Myocyte (in vitro differentiated cells): ENCODE measurements at regions not wholly inside any gene's neighbourhood (a gene's known extent, or its start where the extent isn't known, plus 50 kb on each side); places are given as distances from the start of the nearest gene placed in this dataset.
"Not testable (repeated sequence)": the region's sequence is repeated elsewhere in the genome, so short reads cannot be mapped to it uniquely, and the experiment has no call there.

Experiments used
- DNase-seq: peaks from one replicate; pipeline ENCODE4 v3.0.0-alpha.2; 2012; ENCODE audit warnings: low read depth

GRCh38 chr6:56839533-56840183, 115.2 kb upstream of the BEND6 start:
- no peak for DNase-seq

GRCh38 chr6:56838965-56839364, 115.9 kb upstream of the BEND6 start:
- no peak for DNase-seq

GRCh38 chr6:56838016-56838555, 116.8 kb upstream of the BEND6 start:
- DNase-seq: no peak

DNA sequence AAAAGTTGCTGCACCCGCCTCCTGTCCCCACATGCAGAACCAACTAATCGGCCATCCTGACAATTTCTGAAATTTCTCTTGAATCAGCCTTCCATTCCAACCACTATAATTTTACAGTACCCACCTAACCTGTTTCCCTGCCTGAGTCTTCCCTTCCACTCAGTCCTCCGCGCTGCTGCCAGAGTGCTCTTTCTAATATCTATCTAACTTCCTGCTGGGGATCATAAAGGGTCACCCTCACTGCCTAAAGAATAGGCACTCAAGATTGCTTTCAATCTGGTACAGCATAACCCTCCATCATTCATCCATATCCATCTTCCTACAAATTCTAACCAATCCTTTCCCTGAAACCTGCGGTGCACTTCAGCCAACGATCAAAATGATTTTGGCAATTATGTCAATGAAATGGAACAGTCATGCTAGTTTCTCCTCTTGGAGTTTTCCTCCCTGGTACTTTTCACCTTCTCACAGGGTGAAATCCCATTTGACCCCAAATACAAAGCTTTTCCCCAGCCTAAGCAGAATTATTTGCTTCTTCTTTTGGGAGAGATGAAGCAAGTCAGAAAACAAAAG, 117.5 kb upstream of the BEND6 start:
- no peak for DNase-seq

DNA sequence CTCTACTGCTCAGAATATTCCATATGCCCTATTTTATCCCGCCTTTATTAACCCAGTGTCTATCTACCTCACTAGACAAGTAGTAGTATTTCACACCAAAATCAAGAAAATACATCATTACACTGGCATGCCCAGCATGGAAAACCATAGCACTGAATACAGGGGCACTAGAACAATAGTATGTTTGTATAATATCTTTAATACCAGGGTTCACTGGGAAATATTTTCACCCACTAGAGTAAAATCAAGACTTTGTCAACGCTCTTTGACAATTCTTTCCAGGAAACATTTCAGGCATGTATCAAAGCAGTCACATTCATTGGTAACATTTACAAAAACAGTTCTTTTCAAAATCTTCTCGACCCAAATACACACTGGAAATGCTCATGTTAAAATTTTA, 119.3 kb upstream of the BEND6 start:
- DNase-seq: no peak

- DNase-seq: no peak
Measured at GRCh38 chr6:56833873-56834272, 121.0 kb upstream of the BEND6 start.

DNA sequence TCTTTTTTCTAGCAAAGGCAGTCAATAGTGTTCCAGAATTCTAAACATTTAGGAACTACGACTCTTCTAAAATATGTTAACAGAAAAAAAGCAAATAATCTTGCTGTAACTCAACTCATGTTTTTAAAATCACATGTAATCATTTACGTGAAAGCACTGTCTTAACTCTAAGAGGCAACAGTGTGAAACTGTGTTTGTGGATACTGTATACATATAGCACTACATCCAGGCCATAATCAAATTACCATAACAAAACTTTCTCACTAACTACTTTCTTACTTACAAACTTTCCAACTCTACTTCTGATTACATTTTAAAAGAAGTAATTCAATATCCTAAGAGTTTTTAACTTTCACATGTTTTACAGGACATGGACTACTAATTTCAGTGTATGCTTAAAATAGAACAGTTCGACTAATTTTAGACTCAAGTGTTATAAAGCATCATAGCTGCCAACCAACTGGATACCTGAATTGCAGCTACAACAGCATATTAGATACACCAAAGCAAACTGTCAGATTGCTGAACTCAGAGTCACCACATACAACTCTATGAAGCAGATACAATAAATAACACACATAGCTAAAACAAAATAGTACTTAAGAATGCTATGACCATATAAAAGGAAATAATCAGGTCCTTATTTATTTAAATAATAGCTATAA, 121.6 kb upstream of the BEND6 start:
- peak; percentile 46 for DNase-seq

DNA sequence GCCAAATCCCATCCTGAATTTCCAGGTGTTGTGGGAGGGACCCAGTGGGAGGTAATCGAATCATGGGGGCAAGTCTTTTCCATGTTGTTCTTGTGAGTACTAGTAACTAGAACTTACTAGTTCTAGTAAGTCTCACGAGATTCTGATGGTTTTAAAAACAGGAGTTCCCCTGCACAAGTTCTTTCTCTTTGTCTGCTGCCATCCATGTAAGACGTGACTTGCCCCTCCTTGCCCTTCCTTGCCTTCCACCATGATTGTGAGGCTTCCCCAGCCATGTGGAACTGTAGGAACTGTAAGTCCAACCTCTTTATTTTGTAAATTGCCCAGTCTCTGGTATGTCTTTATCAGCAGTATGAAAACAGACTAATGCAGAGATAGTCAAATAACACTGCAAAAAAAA, 122.7 kb upstream of the BEND6 start:
- no peak for DNase-seq

DNA sequence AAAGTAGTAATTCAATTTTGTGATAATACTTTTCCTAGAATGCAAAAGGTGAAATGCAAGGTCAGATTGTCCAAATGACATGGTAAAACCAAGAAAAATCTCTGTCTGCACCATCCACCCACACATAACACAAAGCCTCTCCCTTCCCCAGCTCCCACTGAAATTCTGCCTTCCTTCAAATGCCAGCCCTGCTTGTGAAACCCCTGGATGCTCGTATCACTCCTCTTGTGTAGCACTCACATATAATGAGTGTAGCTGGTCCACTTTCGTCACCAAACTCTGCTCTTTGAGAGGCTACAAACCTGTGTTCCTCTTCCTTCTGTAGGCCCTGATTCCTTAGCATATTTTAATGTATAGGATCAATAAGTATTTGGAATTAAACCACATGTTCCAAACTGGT, 123.6 kb upstream of the BEND6 start:
- DNase-seq: no peak

DNA sequence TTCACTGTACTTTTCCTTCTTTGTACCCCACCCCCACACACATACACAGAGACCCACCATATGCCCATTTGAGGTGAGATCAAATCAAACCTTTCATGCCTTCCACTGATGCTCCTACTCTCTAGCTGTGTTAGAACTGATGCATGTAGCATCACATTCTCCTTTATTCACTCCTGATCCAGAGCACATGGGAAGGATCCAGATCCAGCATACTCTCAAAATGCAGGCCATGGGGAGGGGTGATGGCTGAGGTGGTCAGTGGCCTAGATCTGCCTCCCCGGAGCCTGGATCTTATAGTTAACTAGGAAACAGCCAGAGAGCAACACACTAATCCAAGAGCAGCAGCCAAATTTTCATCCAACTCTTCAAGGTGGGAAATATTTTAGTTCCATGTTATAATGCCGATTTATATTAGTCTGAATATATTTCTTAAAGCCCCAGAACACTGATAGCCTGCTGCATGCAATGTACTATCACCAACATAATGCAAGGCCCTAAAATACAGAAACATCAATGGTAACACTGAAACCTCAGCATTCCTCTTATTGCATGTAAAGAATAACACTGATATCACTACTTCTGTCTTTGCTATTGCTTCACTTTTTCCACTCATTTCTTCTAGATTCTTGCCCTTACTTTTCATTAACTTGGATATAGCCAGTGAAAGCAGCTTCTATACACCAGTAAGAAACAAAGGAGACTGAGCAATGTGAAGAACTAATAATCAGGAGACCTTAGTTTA, 126.8 kb upstream of the BEND6 start:
- DNase-seq: no peak

- not testable (repeated sequence) for DNase-seq
Measured at GRCh38 chr6:56824431-56824830, 130.5 kb upstream of the BEND6 start.

DNA sequence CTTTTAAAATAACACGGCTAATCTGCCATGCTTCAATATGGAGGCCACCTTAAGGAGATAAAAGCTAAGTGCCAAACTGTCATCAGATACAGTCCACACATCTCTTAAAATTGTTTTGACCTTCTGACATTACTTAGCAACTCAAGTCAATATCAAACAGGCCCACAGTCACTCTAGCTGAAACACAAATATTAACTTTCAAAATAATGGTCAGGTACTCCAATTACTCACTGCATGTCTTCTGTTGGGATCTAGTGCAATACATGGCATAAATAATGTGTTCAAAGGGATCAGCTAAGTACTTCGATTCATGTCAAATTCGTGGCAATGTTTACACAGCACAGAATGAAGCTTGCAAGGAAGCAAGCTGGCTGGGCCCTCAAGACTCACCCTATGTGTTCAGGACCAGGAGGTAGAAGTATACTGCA, 133.9 kb upstream of the BEND6 start:
- no peak for DNase-seq

- DNase-seq: no peak
Measured at GRCh38 chr6:56820060-56820459, 134.8 kb upstream of the BEND6 start.

- no peak for DNase-seq
Measured at GRCh38 chr6:56819604-56820003, 135.3 kb upstream of the BEND6 start.

DNA sequence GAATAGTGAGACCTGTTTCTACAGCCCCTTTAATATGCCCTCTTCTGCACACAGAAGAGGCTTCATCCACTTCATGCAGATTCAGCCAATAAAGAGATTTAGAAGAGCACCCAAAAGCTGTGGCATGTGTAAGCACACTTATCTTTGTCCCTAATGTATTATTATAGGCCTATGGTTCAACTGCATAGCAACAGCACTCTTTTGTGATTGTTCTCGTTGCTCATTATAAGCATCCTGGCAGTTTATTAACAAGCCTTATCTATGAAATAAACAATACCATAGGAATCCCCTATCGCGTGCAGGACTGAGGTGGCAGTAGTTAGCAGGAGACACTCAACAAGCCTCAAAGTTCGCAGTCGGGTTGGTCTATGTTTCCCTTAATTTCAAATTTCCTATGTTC, 138.5 kb upstream of the BEND6 start:
- DNase-seq: no peak

DNA sequence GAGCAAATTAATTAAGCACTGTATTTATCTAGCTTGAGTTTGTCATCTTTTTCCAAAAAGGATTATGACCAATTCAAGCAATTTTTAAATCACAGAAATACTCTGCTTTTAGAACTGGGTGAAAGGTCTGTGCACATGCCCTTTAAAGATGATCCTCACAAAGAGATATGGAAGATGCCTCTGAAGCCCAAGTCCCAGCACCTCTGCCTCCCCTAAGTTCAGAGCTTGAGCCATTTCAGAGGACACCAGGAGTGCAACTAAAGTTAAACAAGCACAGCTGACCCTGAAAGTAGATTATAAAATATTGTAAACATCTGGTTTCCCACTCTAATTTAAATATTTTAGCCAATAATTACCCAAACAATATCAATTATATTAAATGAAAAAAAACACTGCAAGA, 139.5 kb upstream of the BEND6 start:
- DNase-seq: no peak

DNA sequence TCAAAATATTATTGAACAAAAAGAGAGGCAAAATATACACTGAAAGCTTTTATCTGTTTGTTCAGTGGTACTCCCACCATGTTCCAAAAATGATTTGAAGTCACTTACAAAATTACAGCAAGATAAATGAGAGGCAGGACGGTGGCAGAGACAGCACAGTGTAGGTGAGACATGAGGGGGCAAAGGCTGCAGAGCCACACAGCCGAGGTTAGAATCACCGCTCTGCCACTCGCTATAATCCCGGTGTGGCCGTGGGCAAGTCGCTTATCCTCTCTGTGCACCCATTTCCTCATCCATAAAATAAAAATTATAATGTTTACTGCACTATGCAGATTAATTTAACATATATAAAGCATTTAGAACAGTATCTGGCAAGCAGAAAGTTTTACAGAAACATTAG, 140.1 kb upstream of the BEND6 start:
- DNase-seq: no peak

- peak; percentile 52 for DNase-seq
Measured at GRCh38 chr6:56814308-56814707, 140.6 kb upstream of the BEND6 start.

DNA sequence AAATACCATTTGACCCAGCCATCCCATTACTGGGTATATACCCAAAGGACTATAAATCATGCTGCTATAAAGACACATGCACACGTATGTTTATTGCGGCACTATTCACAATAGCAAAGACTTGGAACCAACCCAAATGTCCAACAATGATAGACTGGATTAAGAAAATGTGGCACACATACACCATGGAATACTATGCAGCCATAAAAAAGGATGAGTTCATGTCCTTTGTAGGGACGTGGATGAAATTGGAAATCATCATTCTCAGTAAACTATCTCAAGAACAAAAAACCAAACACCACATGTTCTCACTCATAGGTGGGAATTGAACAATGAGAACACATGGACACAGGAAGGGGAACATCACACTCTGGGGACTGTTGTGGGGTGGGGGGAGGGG, 142.1 kb upstream of the BEND6 start:
- DNase-seq: not testable (repeated sequence)

GRCh38 chr6:56808871-56809359, 146.0 kb upstream of the BEND6 start:
- DNase-seq: peak; percentile 99

- DNase-seq: no peak
Measured at GRCh38 chr6:56807989-56808337, 146.9 kb upstream of the BEND6 start.
